Kidney tubule cell (primary cell): ENCODE measurements at regions not wholly inside any gene's neighbourhood (a gene's known extent, or its start where the extent isn't known, plus 50 kb on each side); places are given as distances from the start of the nearest gene placed in this dataset.

Experiments used
- DNase-seq: peaks from one replicate; pipeline ENCODE4 v3.0.0-alpha.2; 2018; ENCODE audit warnings: low spot score

DNA sequence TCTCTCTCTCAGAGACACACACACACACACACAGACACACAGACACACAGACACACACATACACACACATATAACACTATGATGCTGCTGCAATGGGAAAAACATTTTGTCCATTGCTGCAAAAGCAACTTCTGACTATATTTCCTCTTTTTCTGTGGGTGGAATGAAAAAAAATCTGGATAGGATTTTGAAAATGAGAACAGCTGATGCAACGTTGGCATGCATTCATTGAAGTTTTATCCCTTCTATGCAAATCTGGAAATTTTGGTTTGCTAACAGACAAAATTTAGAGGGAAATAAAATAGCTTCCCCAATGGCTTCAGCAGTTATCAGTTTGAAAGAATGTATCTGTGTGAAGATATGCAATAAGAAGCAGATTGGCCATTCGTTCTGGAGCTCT, 763.4 kb upstream of the GRM7 start:
- no peak for DNase-seq

DNA sequence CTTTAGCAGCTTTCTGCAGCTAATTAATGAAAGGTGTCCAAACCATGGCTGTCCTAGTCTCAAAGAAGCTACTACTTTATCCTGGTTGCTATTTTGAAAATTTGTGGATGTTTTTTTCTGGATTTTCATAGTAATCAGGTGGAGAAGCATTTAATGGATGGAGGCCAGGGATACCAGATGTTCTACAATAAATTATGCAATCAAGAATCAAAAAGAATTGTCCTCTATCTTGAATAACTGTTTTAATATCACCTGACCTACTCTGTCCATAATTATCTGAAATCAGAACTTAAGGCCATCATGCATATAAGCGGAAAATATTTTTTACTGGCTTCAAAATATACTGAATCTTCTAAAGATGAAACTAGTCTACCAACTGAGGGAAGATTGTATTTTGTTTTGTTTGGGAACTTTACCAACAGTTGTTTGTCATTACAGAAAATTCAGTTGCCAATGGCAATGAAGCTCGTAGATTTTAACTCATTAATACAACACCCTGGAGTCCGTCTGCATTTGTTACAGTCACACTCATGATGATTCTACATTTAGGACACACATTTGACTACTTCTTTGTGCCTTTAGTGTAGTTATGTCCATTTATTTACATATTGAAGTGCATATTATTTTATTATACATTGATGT, 762.3 kb upstream of the GRM7 start:
- no peak for DNase-seq

- no peak for DNase-seq
Measured at GRCh38 chr3:6099458-6100075, 761.3 kb upstream of the GRM7 start.

DNA sequence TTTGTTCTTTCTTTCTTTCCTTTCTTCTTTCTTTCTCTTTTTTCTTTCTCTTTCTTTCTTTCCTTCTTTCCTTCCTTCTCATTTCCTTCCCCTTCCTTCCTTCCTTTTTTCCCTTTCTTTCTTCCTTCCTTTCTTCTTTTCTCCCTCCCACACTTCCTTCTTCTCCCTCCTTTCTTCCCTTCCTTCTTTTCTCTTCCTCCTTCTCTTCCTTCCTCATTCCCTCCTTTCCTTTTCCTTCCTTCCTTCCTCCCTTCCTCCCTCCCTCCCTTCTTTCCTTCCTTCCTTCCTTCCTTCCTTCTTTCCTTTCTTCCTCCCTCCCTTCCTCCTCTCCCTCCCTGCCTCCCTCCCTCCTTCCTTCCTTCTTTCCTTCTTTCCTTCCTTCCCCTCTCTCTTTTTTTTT, 755.7 kb upstream of the GRM7 start:
- DNase-seq: no peak

DNA sequence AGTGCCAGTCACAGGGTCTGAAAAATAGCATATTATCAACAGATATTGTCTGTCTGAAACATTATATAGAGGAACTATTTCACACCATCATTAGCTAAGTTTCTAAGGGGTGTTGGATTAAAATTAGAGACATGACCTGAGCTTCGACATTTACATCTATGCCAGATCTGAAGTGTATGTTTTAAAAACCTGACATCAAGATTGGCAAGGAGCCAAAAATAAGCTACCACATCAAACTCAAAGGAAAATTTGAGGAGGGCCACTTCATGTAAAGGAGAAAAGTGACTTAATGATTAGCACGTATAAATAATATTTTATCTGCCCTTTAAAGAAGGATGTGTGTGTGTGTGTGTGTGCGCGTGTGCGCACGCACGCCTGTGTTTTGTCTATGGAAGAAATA, 752.0 kb upstream of the GRM7 start:
- no peak for DNase-seq

DNA sequence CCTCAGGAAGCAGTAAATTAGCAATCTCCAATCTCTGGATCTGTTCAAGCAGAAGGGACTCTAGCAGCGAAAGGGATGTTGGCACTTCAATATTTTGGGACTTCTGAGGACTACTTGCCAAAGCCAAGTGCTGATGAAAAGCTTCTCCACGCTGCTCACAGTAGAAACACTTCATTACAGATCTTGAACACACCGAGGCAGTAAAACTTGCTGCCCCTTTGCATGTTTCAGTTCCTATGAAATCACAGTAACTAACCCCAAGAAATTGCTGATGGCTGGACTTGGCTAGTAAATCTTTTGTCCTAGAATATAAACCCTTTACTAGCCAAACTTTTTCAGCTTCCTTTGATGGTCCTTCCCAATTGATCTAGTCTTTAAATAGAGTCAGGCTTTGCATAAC, 750.5 kb upstream of the GRM7 start:
- DNase-seq: no peak

DNA sequence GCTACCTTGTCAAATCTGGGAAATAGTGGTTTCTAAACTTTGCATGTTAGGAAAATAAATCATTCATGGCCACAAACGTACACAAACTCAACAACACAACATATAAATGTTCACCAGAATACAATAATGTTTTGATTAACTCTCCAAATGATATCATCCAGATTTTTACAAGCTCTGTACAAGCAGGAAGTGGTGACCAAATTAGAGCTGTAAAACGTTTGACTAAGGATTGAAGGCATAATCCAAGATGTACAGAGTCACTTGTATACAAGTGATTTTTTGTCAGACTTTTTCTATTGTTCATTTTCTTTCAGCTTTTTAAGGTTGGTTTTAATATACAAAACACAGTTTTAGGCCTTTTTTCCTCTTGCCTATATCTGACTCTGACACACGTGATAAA, 748.4 kb upstream of the GRM7 start:
- no peak for DNase-seq

DNA sequence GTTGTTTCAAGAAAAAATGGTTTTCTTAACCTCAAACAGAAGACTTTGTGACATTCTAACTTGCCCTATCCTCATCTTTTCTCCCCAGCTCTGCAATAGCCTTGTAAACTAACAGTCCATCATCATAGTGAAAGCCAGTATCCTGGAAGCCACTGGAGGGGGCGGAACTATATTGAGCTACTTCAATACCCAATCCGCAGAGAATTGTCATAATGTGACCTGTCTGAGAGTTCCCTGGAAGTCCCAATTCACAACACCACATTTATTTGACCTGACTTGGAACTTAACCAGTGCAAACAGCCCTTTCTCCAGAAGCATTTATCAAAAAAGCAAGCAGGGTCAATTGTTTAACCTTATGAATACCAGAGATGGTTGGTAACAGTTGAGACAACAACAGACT, 747.6 kb upstream of the GRM7 start:
- no peak for DNase-seq

DNA sequence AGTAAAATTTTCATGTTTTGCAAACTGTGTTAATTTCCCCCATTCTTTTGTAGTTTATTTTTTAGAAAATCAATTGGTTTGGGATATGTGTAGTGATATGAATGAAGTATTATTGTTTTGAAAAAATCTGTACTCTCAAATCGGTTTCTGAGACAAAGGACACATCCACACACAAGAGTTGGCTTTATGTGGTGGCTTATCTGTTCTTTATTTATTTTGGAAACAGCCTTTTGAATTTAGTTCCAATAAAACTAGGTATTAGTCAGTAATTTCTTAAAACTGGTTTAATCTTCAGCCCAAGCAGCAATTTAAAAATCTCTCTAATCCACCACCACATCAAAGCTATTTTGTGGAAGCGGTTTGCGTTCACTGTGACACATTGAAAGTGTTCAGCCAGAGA, 741.5 kb upstream of the GRM7 start:
- no peak for DNase-seq

DNA sequence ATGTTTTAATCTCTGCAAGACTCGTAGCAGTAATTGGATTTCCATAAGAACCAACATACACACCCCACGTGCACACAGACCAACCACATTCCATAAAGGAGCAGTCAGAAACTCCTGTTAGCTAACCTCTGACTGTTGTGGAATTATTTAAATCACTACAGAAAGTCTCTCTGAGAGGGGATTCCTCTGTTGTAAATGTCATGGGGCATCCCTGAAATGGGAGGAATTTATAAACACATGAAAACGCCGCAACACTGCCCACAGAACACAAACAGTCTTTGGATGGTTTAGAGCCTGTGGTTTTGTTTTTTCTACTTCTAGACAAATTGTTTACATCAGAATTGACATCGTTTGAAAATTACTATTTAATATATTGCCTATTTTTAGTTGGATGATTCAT, 740.1 kb upstream of the GRM7 start:
- DNase-seq: no peak

- DNase-seq: no peak
Measured at GRCh38 chr3:6124875-6125274, 736.0 kb upstream of the GRM7 start.

- DNase-seq: no peak
Measured at GRCh38 chr3:6125520-6125919, 735.4 kb upstream of the GRM7 start.

DNA sequence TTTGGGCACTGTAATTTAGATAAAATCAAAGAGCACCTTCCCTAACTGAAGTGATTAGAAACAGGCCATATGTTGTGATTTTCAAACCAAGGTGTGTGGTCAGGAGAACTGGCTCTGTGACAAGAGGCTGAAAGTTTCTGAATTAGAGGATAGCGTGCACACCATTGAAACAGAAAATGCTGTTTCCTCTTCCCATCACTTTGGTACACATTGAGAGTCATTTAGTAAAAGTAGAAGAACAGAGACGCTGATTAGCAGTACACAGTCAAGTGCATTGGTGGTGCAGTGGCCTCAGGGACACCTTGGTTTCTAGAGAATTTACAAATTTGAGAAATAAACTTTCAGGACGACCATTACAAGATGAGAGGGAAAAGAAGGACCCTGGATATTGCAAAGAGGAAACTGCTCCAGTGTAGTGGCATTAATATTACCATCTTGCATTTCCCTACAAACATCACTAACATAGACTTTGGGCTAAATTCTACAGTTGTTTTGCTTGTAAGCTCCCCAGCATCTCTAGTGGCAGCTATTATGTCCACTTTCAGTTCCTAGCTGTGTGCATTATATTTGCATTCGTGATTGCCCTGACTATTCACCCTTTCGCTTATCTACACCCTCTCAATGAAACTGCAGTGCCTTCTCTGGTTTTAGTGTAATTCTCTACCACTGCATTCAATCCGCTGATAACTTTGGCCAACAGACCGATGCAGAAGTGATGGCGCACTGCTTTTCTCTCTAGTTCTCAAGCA, 728.1 kb upstream of the GRM7 start:
- no peak for DNase-seq

- no peak for DNase-seq
Measured at GRCh38 chr3:6142707-6143106, 718.2 kb upstream of the GRM7 start.

GRCh38 chr3:6147883-6148282, 713.0 kb upstream of the GRM7 start:
- DNase-seq: no peak

DNA sequence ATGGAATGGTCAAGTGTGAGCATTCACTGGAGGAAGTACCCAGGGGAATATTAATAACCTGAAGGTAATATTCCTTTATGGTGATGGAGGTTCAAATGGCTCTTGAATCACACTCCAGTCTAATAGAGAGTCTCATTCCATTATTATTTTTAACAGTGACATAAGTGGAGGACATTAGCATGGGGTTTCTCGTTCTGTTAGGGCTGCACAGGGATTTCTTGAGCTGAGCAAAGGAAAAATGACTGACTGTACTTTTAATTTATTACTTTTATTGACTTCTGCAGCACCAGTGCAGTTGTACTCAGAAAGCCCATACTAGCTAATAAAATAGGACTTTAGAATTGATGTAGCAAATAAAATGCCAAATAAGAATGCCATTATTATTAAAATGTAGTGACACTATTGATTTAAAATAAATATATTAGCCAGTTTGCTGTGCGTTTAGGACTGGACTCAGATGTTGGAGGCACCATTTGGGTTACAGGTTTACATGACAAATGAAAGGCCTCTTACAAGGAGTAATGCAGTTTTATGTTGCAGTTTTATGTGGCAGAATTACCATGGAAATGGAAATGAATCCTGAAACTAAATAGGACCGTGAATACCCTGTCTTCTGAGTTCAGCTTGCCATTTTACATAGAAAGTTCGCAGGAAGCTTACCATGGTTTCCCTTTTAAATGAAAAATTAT, 705.1 kb upstream of the GRM7 start:
- DNase-seq: no peak

GRCh38 chr3:6165951-6166350, 695.0 kb upstream of the GRM7 start:
- DNase-seq: no peak

GRCh38 chr3:6168256-6168655, 692.7 kb upstream of the GRM7 start:
- DNase-seq: no peak

- no peak for DNase-seq
Measured at GRCh38 chr3:6172871-6173642, 687.9 kb upstream of the GRM7 start.

- no peak for DNase-seq
Measured at GRCh38 chr3:6177417-6177816, 683.5 kb upstream of the GRM7 start.

- peak; percentile 14 for DNase-seq
Measured at GRCh38 chr3:6179761-6180160, 681.2 kb upstream of the GRM7 start.

- DNase-seq: no peak
Measured at GRCh38 chr3:6180171-6180570, 680.7 kb upstream of the GRM7 start.
